ENCODE measurements at regions not wholly inside any gene's neighbourhood (a gene's known extent, or its start where the extent isn't known, plus 50 kb on each side); places are given as distances from the start of the nearest gene placed in this dataset.

GRCh38 chrX:149221230-149221629 lies 283.9 kb downstream of the IDS start:
- no peak for TF ChIP-seq CTCF (IDR thresholded peaks at IDR 0.05; ENCODE audit: borderline replicate concordance, insufficient read depth, low read depth, low read length)
- no peak overlapping the region for H3K4me3 ChIP-seq (ENCODE audit: low read depth, low read length)

GRCh38 chrX:149213264-149213663 lies 291.8 kb downstream of the IDS start:
- no peak for TF ChIP-seq CTCF (IDR thresholded peaks at IDR 0.05; ENCODE audit: borderline replicate concordance, insufficient read depth, low read depth, low read length)

GRCh38 chrX:149208307-149208706 lies 296.8 kb downstream of the IDS start:
- H3K4me3 ChIP-seq (ENCODE audit: low read depth, low read length) = no peak overlapping the region
- TF ChIP-seq CTCF (IDR thresholded peaks at IDR 0.05; ENCODE audit: borderline replicate concordance, insufficient read depth, low read depth, low read length) = no peak

More at GRCh38 chrX:149213264-149213663, 291.8 kb downstream of the IDS start:
- H3K4me3 ChIP-seq (ENCODE audit: low read depth, low read length) = no peak overlapping the region

- no peak overlapping the region for H3K4me3 ChIP-seq (ENCODE audit: low read depth, low read length)
- no peak for TF ChIP-seq CTCF (IDR thresholded peaks at IDR 0.05; ENCODE audit: borderline replicate concordance, insufficient read depth, low read depth, low read length)
These were observed 297.6 kb downstream of the IDS start for GRCh38 chrX:149207518-149207917.

- TF ChIP-seq CTCF (IDR thresholded peaks at IDR 0.05; ENCODE audit: borderline replicate concordance, insufficient read depth, low read depth, low read length) = no peak
- H3K4me3 ChIP-seq (ENCODE audit: low read depth, low read length) = no peak overlapping the region
These were observed 299.2 kb downstream of the IDS start for GRCh38 chrX:149205937-149206336.

GRCh38 chrX:149205081-149205480 lies 300.0 kb downstream of the IDS start:
- no peak overlapping the region for H3K4me3 ChIP-seq (ENCODE audit: low read depth, low read length)
- no peak for TF ChIP-seq CTCF (IDR thresholded peaks at IDR 0.05; ENCODE audit: borderline replicate concordance, insufficient read depth, low read depth, low read length)

GRCh38 chrX:149199734-149200133 lies 305.4 kb downstream of the IDS start:
- no peak for TF ChIP-seq CTCF (IDR thresholded peaks at IDR 0.05; ENCODE audit: borderline replicate concordance, insufficient read depth, low read depth, low read length)
- H3K4me3 ChIP-seq (ENCODE audit: low read depth, low read length) = no peak overlapping the region

All from GM12875 (cell line).